HepG2 (cell line): ENCODE measurements at regions not wholly inside any gene's neighbourhood (a gene's known extent, or its start where the extent isn't known, plus 50 kb on each side); places are given as distances from the start of the nearest gene placed in this dataset.

ENCODE experiments used
- BRD4 ChIP-seq: sonication (generic); formaldehyde crosslinking; IDR thresholded peaks from 2 replicates; pipeline ENCODE4 v1.4.0; 2020; ENCODE audit warnings: missing genetic modification reagents
- ERF ChIP-seq: IDR thresholded peaks from 2 replicates; pipeline ENCODE4 v1.6.1; 2018; ENCODE audit warnings: missing biosample characterization, missing genetic modification reagents
- GABPA ChIP-seq, 2 experiments: IDR thresholded peaks; 2 replicates each; pipeline ENCODE4 v1.6.1; 2011 to 2016; ENCODE audit warnings: low read depth in 2 of 2, low read length in 1 of 2, missing biosample characterization in 1 of 2, missing genetic modification characterization in 1 of 2
- HMGA1 ChIP-seq: sonication (generic); formaldehyde crosslinking; conservative IDR thresholded peaks from 2 replicates; pipeline ENCODE4 v1.4.0; 2020; ENCODE audit warnings: missing genetic modification reagents
- JUN ChIP-seq: sonication (generic); formaldehyde crosslinking; IDR thresholded peaks from 2 replicates; pipeline ENCODE4 v1.4.0; 2020; ENCODE audit warnings: mild to moderate bottlenecking, missing genetic modification reagents
- KDM3A ChIP-seq: IDR thresholded peaks from 2 replicates; pipeline ENCODE4 v1.6.1; 2018; ENCODE audit warnings: low read depth, missing compliant biosample characterization
- PCBP2 ChIP-seq: fragments of 200-400 bp; formaldehyde crosslinking; optimal IDR thresholded peaks from 2 replicates; pipeline ENCODE3; 2018; ENCODE audit warnings: low read length, low read depth; ENCODE audit not compliant: poor library complexity, severe bottlenecking
- PLSCR1 ChIP-seq: sonication (generic); formaldehyde crosslinking; IDR thresholded peaks from 2 replicates; pipeline ENCODE4 v1.5.0; 2020; ENCODE audit warnings: missing genetic modification reagents, mild to moderate bottlenecking, borderline replicate concordance
- SRSF1 ChIP-seq: fragments of 200-400 bp; formaldehyde crosslinking; optimal IDR thresholded peaks from 2 replicates; pipeline ENCODE3; 2017; ENCODE audit warnings: mild to moderate bottlenecking, low read depth, low read length, moderate library complexity
- TFDP1 ChIP-seq: IDR thresholded peaks from 2 replicates; pipeline ENCODE4 v1.6.1; 2016; ENCODE audit warnings: missing compliant biosample characterization, missing genetic modification reagents, borderline replicate concordance
- THAP11 ChIP-seq: IDR thresholded peaks from 2 replicates; pipeline ENCODE4 v1.6.1; 2016; ENCODE audit warnings: missing biosample characterization, missing genetic modification reagents
- ZBED4 ChIP-seq: sonication (generic); formaldehyde crosslinking; IDR thresholded peaks from 2 replicates; pipeline ENCODE4 v1.4.0; 2020; ENCODE audit warnings: missing genetic modification reagents, borderline replicate concordance
- ZNF280B ChIP-seq: sonication (generic); formaldehyde crosslinking; IDR thresholded peaks from 2 replicates; pipeline ENCODE4 v1.5.0; 2020; ENCODE audit warnings: missing genetic modification reagents, mild to moderate bottlenecking, borderline replicate concordance
- ZNF512B ChIP-seq: sonication (generic); formaldehyde crosslinking; IDR thresholded peaks from 2 replicates; pipeline ENCODE4 v1.5.1; 2020; ENCODE audit warnings: missing genetic modification reagents, mild to moderate bottlenecking, borderline replicate concordance

- TF ChIP-seq PCBP2 (no peak), SRSF1 (no peak), ERF (CRISPR knock-in tag) (peak; percentile 95), ZNF512B (CRISPR knock-in tag) (0 out of 2 replicates have a peak, but pooled peaks have one; percentile 23), BRD4 (CRISPR knock-in tag) (peak; percentile 35; the same call in 1 of the 2 replicates), KDM3A (CRISPR knock-in tag) (0 out of 2 replicates have a peak, but pooled peaks have one; percentile 70), THAP11 (peak; percentile 85), JUN (CRISPR knock-in tag) (peak; percentile 91), GABPA (IDR thresholded peaks at IDR 0.05; ENCODE audit: low read depth, low read length) (peak; percentile 91), GABPA (CRISPR knock-in tag; IDR thresholded peaks at IDR 0.05; ENCODE audit: low read depth) (peak; percentile 96), TFDP1 (CRISPR knock-in tag) (peak; percentile 86; the same call in 1 of the 2 replicates), ZNF280B (CRISPR knock-in tag) (peak; percentile 24; the same call in 1 of the 2 replicates), PLSCR1 (CRISPR knock-in tag) (no peak; the same call in 1 of the 2 replicates), ZBED4 (CRISPR knock-in tag) (peak; percentile 13; the same call in 1 of the 2 replicates), HMGA1 (no peak)
Measured at GRCh38 chr9:113650207-113651131, 186.9 kb downstream of the RGS3 start (continued).
